ENCODE measurements at regions not wholly inside any gene's neighbourhood (a gene's known extent, or its start where the extent isn't known, plus 50 kb on each side); places are given as distances from the start of the nearest gene placed in this dataset.

DNA sequence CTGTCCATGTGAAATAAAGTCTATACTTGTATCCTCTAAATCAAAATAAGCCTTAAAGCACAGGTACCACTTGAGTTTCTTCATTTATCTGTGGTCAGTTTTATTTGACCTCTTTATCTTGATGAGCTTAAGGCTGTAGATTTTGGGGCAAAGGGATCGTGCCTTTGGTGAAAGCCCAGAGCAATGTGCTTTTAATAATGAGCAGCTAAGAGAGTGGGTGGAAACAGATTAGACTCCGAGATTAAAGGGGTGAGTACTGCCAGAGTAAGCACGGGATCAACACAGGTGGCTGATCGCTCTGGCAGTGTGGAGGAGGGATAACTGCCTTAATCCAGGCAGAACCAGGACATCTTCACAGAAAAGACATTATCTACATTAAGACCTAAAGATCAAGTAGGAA is 280.4 kb downstream of the TDRD15 start:
- DNase-seq, result no peak

DNA sequence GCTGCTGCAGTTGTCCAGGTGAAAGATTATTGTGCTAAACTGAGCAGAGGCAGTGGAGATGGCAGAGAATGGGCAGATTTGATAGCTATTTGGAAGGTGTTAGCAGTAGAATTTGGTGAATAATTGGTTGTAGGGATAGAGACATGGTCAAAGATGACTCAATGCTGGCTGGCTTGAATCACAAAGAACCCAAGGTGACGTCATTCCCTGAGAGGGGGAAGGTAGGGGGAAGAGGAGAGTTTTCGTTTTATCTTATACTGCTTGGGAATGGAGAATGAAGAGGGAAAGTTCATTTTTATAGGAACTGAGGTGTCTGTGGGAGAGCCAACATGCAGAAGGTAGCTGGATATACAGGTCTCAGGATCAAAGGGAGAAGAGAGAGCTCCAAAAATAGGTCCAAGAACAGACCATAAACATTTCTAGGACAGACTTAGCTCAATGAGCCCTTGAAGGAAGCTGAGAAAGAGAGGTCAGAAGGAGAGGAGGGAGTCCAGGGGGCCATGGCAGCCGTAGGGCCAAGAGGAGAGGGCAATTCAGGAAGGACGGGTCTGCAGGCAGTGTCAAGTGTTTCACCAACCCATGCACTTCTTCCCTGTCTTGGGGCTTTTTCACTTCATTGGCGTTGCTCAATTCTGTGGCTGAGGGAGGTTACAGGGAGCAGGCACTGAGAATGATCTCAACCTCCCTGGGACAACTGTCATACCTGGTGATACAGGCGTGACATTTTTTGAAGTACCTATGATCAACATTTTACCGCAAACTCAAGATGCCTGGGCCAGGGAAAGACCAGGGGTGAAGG is 281.3 kb downstream of the TDRD15 start:
- DNase-seq, result no peak

DNA sequence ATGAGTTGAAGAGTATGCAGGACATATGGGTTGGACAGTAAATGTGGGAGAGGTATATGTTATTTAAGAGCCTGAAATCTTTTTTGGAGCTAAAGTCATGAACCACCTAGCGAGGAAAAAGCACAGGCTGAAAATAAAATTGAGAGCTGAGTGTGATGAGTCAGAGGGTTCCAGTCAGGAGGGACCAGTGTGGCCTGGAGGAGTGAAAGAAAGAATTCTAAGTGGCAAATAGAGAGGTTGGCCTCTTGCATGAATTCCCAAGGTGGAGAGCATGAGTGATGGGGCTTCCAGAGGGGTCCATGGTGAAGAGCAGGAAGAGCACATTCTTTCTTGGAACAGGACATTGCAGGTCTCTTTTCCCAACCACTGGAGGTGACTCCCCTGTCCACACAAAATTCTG is 282.6 kb downstream of the TDRD15 start:
- no peak for DNase-seq

DNA sequence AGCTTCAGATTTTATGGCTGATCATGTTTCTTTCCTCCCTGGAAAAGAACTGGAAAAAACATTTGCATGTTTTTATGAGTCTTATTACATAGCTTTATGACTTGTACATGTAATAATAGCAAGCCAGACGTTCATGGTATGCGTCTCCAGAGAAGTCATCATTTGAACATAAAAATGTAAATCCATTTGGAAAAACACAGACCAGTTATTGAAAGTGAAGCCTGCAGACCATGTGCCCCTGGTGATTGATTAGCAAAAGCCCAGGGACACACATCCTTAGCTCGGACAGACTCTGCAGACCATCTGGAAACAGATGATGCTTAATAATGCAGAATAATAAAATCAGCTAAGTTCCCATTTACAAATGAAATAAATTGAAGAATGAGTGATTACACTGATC is 283.1 kb downstream of the TDRD15 start:
- DNase-seq, result no peak

GRCh38 chr2:21407851-21408250 is 284.1 kb downstream of the TDRD15 start:
- DNase-seq, result no peak

DNA sequence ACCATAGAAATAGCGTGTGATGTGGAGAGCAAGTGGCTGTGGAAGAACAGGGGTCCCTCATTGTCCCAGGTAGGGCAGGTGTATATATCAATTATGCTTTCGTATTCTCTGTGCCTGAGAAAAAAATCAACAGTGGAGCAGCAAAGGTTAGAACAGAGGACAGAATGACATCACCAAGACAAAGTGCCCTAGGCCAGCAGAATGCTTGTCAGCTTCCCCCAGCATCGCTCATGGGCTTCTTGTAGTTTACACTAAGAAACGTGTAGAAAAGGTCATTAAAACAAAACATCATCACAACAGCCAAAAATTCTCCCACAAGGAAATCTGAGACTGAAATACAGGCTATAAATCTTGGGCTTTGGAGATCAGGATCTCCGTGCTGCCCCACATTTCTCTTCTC is 288.0 kb downstream of the TDRD15 start:
- DNase-seq, result no peak

DNA sequence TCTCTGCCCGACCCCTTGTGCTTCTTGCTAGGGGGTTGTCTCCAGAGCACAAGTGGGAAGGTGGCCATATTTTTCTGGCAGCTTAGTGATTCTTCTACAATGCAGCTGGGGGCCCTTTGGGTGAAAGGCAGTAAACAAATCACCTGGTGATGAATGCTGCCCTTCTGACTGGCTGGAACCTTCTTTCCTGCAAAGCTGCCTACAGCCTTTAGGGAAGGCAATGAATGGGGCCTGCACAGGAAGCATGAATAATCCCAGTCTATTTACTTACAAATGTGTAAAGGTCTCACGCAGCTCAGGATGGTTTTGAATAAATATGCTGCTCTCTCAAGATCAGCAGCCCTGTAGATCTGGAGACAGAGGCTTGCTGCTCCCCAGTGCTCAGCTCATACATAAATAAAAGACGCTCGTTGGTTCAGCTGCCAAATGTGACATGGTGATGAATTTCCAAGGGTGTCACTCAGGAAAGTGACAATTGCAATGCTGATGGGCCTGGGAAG is 289.2 kb downstream of the TDRD15 start:
- no peak for DNase-seq

- no peak for DNase-seq
These were observed 291.5 kb downstream of the TDRD15 start for GRCh38 chr2:21415234-21415633.

DNA sequence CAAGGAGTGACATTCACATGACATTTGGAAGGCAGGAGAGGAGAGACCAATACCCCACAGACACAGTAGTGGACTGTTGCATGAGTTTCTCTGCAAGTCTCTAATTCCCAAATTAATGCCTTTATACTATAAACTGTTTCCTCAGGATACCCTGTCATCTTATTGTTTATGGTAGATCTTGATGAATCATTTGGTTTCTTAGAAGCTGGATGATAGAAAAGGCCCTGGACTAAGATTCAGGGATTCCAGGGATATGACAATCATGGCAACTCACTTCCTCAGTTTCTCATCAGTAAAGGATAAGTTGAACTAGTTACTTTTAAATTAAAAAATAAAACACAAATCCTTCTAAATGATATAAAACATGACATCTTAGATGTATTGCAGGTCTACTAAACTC is 292.5 kb downstream of the TDRD15 start:
- no peak for DNase-seq

GRCh38 chr2:21418456-21418855 is 294.7 kb downstream of the TDRD15 start:
- no peak for DNase-seq

DNA sequence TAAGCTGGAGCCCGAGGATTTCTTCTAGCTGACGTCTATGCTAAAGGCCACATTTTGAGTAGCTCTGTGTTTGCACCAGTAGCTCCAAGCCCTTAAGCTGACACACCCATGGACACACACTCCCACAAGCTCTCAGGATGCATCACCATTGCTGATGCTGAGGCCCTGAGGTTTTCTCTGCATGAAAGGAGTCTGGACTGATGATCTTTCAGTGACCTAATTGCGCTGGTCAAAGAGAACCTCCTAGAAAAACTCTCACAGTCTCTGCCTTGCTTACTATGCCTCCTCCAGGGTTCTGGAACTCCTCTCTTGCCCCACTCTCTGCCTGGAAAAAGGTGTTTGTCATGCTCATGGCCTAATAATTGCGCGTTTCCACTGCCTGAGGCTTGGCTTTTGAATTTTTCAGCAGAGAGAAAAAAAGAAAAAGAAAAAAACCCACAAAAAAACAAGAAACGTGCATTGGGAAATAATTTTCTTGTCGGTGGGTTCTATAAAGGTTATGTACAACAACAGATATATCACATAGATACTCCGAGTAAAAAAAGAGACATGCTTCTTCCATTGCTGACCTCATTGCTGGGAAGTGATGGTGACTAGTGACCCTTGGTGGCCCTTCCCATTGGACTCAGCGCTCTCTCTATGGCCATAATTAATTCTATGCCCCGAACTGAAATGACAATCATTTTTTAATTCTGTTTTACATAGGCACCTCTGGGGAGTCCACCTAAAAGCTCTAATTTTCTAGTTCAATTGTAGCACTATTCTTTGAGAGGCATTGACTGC is 297.0 kb downstream of the TDRD15 start:
- DNase-seq, result no peak

DNA sequence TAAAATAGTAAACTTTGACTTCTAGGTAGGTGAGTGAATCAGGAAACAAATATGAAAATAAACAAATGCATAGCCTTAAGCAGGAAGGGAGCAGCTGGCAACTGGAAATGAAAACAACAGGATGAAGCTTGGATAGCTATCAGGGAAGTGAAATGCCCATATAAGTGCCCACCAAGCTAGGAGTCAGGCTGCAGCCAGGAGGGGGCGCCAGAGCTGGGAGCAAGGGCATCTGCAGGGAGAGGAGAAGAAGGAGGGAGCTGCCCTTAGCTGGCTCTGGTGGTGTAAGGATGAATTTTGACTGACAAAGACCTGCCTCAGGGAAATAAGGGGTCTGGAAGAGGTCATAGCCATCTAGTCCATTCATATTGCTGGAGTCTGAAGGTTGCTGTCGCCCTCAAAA is 298.3 kb downstream of the TDRD15 start:
- peak in 1 of 2 experiments; percentile 42 for DNase-seq

DNA sequence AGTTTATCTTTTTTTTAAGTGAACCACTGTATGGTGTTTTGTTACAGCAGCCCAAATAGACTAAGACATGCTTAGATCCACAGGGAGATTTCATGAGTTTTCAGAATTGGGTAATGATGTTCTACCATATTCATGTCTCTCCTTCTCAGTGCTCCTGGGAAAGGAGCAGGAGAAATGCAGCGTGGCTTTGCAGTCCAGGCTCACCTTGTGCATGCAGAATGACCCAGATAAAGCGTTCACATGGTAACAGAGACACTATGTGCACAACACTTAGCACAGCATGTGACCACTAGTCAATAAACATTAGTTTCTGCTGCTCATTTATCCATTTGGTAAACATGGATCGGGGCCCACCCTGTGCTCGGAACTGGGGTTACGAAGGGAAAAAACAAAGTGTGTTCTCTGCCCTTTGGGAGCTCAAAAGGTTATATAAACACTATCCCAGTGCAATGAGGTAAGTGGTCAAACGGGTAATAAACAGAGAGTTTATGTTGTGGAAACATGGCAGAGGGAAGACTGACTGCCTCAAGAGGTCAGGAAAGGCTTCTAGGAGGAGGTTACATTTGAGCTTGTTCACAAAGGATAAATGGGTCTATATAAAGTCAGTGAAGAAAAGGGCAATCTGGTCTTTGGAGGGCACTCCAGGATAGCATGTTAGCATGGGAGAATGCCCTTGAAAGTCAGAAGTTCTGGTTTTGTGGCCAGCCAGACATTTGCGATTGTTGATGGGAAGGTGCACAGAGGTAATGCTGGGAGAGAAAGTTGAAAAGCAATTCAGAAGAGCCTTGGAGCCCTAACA is 299.2 kb downstream of the TDRD15 start:
- DNase-seq, result no peak

GRCh38 chr2:21423854-21424253 is 300.1 kb downstream of the TDRD15 start:
- no peak for DNase-seq

GRCh38 chr2:21424375-21424774 is 300.6 kb downstream of the TDRD15 start:
- DNase-seq, result no peak

DNA sequence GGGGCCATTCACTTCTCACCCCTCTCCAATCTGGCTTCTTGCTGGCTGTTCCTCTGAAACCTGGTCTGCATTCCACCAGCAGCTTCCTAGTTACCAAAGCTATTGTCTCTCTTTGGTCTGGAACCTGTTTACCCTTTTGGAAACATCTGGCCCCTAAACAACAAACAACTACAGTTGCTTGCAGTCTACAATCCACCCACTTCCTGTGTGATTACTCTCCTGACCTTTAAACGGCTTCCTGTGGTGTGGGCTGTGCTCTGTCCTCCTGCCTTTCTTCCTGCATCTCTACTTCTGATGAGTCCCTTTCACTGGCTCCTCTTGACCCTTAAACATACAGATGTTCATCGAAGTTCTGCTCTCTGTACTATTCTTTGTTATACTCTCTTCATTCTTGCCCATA is 303.8 kb downstream of the TDRD15 start:
- no peak for DNase-seq

DNA sequence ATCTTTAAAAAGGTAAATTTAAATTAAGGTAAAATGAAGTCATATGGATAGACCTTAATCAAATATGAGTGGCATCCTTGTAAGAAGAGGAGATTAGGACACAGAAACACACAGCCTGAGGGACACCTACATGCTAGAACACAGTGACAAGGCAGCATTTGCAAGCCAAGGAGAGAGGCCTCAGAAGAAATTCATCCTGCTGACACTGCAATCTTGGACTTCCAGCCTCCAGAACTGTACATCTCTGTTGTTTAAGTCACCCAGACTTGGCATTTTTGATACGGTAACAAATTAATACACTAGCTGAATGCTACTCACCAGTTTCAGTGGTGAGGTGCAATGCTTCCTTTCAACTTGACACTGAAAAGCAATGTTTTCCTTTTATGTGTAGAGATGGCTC is 305.0 kb downstream of the TDRD15 start:
- DNase-seq, result no peak

DNA sequence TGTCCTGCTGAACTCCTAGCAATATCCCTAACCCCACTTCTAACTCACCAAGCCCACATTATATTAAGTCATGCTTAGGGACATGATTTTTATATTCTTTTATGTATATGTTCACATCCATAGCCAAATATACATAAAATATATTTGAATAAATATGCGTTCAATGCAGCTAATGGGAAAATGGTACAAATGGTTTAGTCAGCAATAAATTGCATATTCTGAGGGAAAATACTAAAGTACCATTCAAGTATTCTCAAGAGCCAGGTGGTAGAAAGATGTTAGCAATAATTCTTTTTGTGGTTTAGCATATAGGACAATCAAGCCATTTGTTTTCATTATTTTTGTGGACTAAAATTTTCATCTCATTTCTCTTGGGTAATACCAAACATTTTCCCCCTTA is 306.0 kb downstream of the TDRD15 start:
- no peak for DNase-seq

DNA sequence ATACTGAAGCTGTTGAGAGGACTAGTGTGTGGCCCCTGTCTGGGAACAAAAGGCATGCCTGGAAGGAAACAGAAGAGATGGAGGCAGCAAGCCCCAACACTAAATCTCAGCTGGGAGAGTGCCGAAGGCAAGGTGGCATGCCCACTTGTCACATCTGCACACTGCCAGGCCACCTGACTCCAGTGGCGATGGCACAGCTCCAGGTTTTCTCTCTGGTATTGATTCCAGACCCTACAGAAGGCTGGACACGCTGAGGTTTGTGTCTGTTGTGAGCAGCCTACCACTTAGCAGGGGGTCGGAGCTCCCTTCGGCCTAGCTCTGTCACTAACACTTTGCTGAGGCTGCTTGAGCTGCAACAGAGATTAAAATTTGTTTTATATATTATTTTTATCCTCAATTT is 307.3 kb downstream of the TDRD15 start:
- no peak for DNase-seq

- DNase-seq, result no peak
These were observed 315.2 kb downstream of the TDRD15 start for GRCh38 chr2:21438949-21439348.

GRCh38 chr2:21441442-21441841 is 317.7 kb downstream of the TDRD15 start:
- no peak for DNase-seq

- no peak for DNase-seq
These were observed 319.8 kb downstream of the TDRD15 start for GRCh38 chr2:21443494-21444105.

- no peak for DNase-seq
These were observed 326.1 kb downstream of the TDRD15 start for GRCh38 chr2:21449881-21450280.
